ENCODE measurements at regions not wholly inside any gene's neighbourhood (a gene's known extent, or its start where the extent isn't known, plus 50 kb on each side); places are given as distances from the start of the nearest gene placed in this dataset.
A peak's percentile ranks its signal among the peaks of the same experiment; 100 is the strongest.

DNA sequence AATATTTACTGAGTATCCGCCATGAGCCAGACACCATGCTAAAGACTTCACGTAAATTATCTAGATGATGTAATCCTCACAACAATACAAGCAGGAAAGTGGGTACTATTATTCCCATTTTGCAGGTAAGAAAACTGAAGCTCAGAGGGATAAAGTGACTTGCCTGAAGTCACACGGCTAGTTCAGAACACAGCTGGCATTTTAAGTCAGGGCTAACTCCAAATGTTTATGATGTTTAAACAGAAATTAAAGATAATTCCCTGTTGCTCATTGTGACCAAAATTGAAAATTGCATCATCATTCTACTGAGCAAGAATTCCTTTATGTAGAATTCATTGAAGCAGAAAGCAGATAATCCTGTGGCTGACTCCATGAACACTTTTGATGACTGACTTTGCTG lies 71.3 kb upstream of the STXBP5 start:
- H3K4me2 ChIP-seq (ENCODE audit: low read depth, low read length): no peak overlapping the region
- TF ChIP-seq ZNF138 (CRISPR knock-in tag; IDR thresholded peaks at IDR 0.05; ENCODE audit: low read depth): no peak
- peak; percentile 47 for TF ChIP-seq ATF7 (IDR thresholded peaks at IDR 0.05)
- no peak for TF ChIP-seq ATF7 (CRISPR knock-in tag; IDR thresholded peaks at IDR 0.05)
- TF ChIP-seq CEBPB (IDR thresholded peaks at IDR 0.05; ENCODE audit: borderline replicate concordance, low read depth, low read length): peak; percentile 44; the same call in 1 of the 2 replicates
- 4% methylated on average over 3 of the region's 3 CpGs for WGBS (ENCODE audit: low lambda C conversion rate)
- no peak overlapping the region for H3K9ac ChIP-seq (ENCODE audit: insufficient read depth, low read depth, low read length)
- ChIA-PET CTCF (ENCODE audit: low intra/inter-chr PET ratio, low total read pairs) (no interaction called here), POLR2A (no interaction called here)
- H3K27me3 ChIP-seq (ENCODE audit: control insufficient read depth in 1 of 2, insufficient read depth in 2 of 2, low read length in 2 of 2): no peaks in the 10 kb centered on the region
- no peak for FAIRE-seq
- intact Hi-C loops (cut with micrococcal nuclease; ENCODE audit: unreplicated experiment) (no loop called here), in situ Hi-C loops (cut with HindIII; ENCODE audit: extremely low pct_ligation_motif_present, low pct_unique_long_range_greater_than_20kb) (no loop called here)
- H2AFZ ChIP-seq (ENCODE audit: low read length): no peak overlapping the region
- H3K4me1 ChIP-seq (ENCODE audit: insufficient read depth, low read length): no peaks in the 10 kb centered on the region
- BruUV-seq (replicated peaks): no TSS peak
- H3K4me3 ChIP-seq (replicated peaks in 1 of 3; ENCODE audit: insufficient read depth in 1 of 3, low read depth in 2 of 3, low read length in 3 of 3): no peak overlapping the region
- no peaks in the 10 kb centered on the region for H3K79me2 ChIP-seq (ENCODE audit: insufficient read depth, low read length)
- H3K9me3 ChIP-seq (ENCODE audit: low read length): no peaks in the 10 kb centered on the region
- DNase-seq (ENCODE audit: low spot score): no peak
- H4K20me1 ChIP-seq (ENCODE audit: insufficient read depth, low read length): no peaks in the 10 kb centered on the region
- H3K27ac ChIP-seq (ENCODE audit: extremely low read length, insufficient read depth, low read length): no peak overlapping the region
- no peaks in the 10 kb centered on the region for H3K36me3 ChIP-seq (replicated peaks in 1 of 2; ENCODE audit: control insufficient read depth in 1 of 2, insufficient read depth in 2 of 2, low read length in 2 of 2)
- no peak for ATAC-seq

DNA sequence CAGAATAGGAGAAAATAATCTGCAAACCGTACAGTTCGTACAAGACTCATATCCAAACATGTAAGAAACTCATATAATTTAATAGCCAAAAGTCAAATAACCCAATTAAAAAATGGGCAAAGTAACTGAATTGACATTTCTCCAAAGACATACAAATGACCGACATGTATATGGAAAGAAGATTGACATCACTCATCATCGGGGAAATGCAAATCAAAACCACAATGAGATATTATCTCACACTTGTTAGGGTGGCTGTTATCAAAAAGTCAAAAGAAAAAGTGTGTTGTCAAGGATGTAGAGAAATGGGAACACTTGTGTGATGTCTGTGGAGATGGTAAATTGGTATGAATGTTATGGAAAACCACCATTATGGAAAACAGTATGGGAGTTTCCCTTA lies 70.5 kb upstream of the STXBP5 start:
- H3K9me3 ChIP-seq (ENCODE audit: low read length): no peaks in the 10 kb centered on the region
- TF ChIP-seq ZFP37 (CRISPR knock-in tag; IDR thresholded peaks at IDR 0.05; ENCODE audit: borderline replicate concordance): no peak
- TF ChIP-seq, protein P1, sequence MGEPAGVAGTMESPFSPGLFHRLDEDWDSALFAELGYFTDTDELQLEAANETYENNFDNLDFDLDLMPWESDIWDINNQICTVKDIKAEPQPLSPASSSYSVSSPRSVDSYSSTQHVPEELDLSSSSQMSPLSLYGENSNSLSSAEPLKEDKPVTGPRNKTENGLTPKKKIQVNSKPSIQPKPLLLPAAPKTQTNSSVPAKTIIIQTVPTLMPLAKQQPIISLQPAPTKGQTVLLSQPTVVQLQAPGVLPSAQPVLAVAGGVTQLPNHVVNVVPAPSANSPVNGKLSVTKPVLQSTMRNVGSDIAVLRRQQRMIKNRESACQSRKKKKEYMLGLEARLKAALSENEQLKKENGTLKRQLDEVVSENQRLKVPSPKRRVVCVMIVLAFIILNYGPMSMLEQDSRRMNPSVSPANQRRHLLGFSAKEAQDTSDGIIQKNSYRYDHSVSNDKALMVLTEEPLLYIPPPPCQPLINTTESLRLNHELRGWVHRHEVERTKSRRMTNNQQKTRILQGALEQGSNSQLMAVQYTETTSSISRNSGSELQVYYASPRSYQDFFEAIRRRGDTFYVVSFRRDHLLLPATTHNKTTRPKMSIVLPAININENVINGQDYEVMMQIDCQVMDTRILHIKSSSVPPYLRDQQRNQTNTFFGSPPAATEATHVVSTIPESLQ (CRISPR knock-in tag; conservative IDR thresholded peaks at IDR 0.05): no peak
- TF ChIP-seq NR3C1 (CRISPR knock-in tag; IDR thresholded peaks at IDR 0.05): no peak
- TF ChIP-seq, protein P2, sequence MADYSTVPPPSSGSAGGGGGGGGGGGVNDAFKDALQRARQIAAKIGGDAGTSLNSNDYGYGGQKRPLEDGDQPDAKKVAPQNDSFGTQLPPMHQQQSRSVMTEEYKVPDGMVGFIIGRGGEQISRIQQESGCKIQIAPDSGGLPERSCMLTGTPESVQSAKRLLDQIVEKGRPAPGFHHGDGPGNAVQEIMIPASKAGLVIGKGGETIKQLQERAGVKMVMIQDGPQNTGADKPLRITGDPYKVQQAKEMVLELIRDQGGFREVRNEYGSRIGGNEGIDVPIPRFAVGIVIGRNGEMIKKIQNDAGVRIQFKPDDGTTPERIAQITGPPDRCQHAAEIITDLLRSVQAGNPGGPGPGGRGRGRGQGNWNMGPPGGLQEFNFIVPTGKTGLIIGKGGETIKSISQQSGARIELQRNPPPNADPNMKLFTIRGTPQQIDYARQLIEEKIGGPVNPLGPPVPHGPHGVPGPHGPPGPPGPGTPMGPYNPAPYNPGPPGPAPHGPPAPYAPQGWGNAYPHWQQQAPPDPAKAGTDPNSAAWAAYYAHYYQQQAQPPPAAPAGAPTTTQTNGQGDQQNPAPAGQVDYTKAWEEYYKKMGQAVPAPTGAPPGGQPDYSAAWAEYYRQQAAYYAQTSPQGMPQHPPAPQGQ (CRISPR knock-in tag; IDR thresholded peaks at IDR 0.05; ENCODE audit: borderline replicate concordance): no peak
- TF ChIP-seq ZNF678 (CRISPR knock-in tag; IDR thresholded peaks at IDR 0.05): no peak
- TF ChIP-seq, protein P3, sequence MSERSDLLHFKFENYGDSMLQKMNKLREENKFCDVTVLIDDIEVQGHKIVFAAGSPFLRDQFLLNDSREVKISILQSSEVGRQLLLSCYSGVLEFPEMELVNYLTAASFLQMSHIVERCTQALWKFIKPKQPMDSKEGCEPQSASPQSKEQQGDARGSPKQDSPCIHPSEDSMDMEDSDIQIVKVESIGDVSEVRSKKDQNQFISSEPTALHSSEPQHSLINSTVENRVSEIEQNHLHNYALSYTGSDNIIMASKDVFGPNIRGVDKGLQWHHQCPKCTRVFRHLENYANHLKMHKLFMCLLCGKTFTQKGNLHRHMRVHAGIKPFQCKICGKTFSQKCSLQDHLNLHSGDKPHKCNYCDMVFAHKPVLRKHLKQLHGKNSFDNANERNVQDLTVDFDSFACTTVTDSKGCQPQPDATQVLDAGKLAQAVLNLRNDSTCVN (CRISPR knock-in tag; IDR thresholded peaks at IDR 0.05; ENCODE audit: borderline replicate concordance): no peak
- TF ChIP-seq, protein P4, sequence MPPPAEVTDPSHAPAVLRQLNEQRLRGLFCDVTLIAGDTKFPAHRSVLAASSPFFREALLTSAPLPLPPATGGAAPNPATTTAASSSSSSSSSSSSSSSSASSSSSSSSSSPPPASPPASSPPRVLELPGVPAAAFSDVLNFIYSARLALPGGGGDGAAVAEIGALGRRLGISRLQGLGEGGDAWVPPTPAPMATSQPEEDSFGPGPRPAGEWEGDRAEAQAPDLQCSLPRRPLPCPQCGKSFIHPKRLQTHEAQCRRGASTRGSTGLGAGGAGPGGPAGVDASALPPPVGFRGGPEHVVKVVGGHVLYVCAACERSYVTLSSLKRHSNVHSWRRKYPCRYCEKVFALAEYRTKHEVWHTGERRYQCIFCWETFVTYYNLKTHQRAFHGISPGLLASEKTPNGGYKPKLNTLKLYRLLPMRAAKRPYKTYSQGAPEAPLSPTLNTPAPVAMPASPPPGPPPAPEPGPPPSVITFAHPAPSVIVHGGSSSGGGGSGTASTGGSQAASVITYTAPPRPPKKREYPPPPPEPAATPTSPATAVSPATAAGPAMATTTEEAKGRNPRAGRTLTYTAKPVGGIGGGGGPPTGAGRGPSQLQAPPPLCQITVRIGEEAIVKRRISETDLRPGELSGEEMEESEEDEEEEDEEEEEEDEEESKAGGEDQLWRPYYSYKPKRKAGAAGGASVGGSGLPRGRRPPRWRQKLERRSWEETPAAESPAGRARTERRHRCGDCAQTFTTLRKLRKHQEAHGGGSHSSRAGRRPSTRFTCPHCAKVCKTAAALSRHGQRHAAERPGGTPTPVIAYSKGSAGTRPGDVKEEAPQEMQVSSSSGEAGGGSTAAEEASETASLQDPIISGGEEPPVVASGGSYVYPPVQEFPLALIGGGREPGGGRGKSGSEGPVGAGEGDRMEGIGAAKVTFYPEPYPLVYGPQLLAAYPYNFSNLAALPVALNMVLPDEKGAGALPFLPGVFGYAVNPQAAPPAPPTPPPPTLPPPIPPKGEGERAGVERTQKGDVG (CRISPR knock-in tag; IDR thresholded peaks at IDR 0.05; ENCODE audit: borderline replicate concordance): no peak

More for the DNA sequence above, 70.5 kb upstream of the STXBP5 start:
- no peak for FAIRE-seq
- Histone ChIP-seq H3K27me3 (ENCODE audit: control insufficient read depth in 1 of 2, insufficient read depth in 2 of 2, low read length in 2 of 2) (no peaks in the 10 kb centered on the region), H3K36me3 (replicated peaks in 1 of 2; ENCODE audit: control insufficient read depth in 1 of 2, insufficient read depth in 2 of 2, low read length in 2 of 2) (no peaks in the 10 kb centered on the region), H3K4me3 (replicated peaks in 1 of 3; ENCODE audit: insufficient read depth in 1 of 3, low read depth in 2 of 3, low read length in 3 of 3) (no peak overlapping the region), H3K27ac (ENCODE audit: extremely low read length, insufficient read depth, low read length) (no peak overlapping the region), H2AFZ (ENCODE audit: low read length) (no peak overlapping the region), H4K20me1 (ENCODE audit: insufficient read depth, low read length) (no peaks in the 10 kb centered on the region), H3K79me2 (ENCODE audit: insufficient read depth, low read length) (no peaks in the 10 kb centered on the region), H3K4me1 (ENCODE audit: insufficient read depth, low read length) (no peaks in the 10 kb centered on the region), H3K4me2 (ENCODE audit: low read depth, low read length) (no peak overlapping the region), H3K9ac (ENCODE audit: insufficient read depth, low read depth, low read length) (no peak overlapping the region)
- whole genome bisulfite sequencing (ENCODE audit: low lambda C conversion rate): 24% methylated on average over 4 of the region's 4 CpGs
- CTCF ChIA-PET (ENCODE audit: low intra/inter-chr PET ratio, low total read pairs): no interaction called here
- ATAC-seq: no peak
- POLR2A ChIA-PET: no interaction called here
- intact Hi-C loops (cut with micrococcal nuclease; ENCODE audit: unreplicated experiment): no loop called here
- in situ Hi-C loops (cut with HindIII; ENCODE audit: extremely low pct_ligation_motif_present, low pct_unique_long_range_greater_than_20kb): no loop called here
- no TSS peak for BruUV-seq (replicated peaks)
- DNase-seq (ENCODE audit: low spot score): no peak
